MM.1S (cell line): ENCODE measurements at regions not wholly inside any gene's neighbourhood (a gene's known extent, or its start where the extent isn't known, plus 50 kb on each side); places are given as distances from the start of the nearest gene placed in this dataset.
A peak's percentile ranks its signal among the peaks of the same experiment; 100 is the strongest.

ENCODE experiments used
- DNase-seq: peaks from one replicate; pipeline ENCODE4 v3.0.0-alpha.2; 2015
- H2AFZ ChIP-seq: fragments of 300-600 bp; sonication (generic); 2 replicates; pipeline ENCODE4 v1.6.0; 2016; ENCODE audit warnings: antibody characterized with exemption, low read length
- H3F3A ChIP-seq: fragments of 300-600 bp; sonication (generic); 2 replicates; pipeline ENCODE4 v1.6.1; 2016; ENCODE audit warnings: mild to moderate bottlenecking, antibody characterized with exemption, low read length, moderate library complexity, mixed read lengths; ENCODE audit not compliant: insufficient read depth
- H3K27ac ChIP-seq: fragments of 300-600 bp; sonication (generic); 2 replicates; pipeline ENCODE4 v1.5.1; 2016; ENCODE audit warnings: mild to moderate bottlenecking, low read length
- H3K27me3 ChIP-seq: fragments of 300-600 bp; sonication (generic); replicated peaks from 2 replicates; pipeline ENCODE4 v1.6.0; 2016; ENCODE audit warnings: low read length; ENCODE audit not compliant: insufficient read depth
- H3K36me3 ChIP-seq: fragments of 300-600 bp; sonication (generic); replicated peaks from 2 replicates; pipeline ENCODE4 v1.6.1; 2016; ENCODE audit warnings: mild to moderate bottlenecking, low read length, mixed read lengths; ENCODE audit not compliant: insufficient read depth
- H3K4me1 ChIP-seq: fragments of 300-600 bp; sonication (generic); 2 replicates; pipeline ENCODE4 v1.6.1; 2016; ENCODE audit warnings: low read length, mixed read lengths
- H3K4me2 ChIP-seq: fragments of 300-600 bp; sonication (generic); 2 replicates; pipeline ENCODE4 v1.6.0; 2016; ENCODE audit warnings: low read depth, low read length
- H3K4me3 ChIP-seq: fragments of 300-600 bp; sonication (generic); 2 replicates; pipeline ENCODE4 v1.5.1; 2016; ENCODE audit warnings: low read length, mixed read lengths
- H3K79me2 ChIP-seq: fragments of 300-600 bp; sonication (generic); 2 replicates; pipeline ENCODE4 v1.6.1; 2016; ENCODE audit warnings: mixed run types, low read length, mixed read lengths
- H3K9ac ChIP-seq: fragments of 300-600 bp; sonication (generic); 2 replicates; pipeline ENCODE4 v1.6.1; 2016; ENCODE audit warnings: low read length, mixed read lengths
- H3K9me2 ChIP-seq: fragments of 300-600 bp; sonication (generic); replicated peaks from 2 replicates; pipeline ENCODE4 v1.6.1; 2016; ENCODE audit warnings: mild to moderate bottlenecking, low read length, mixed read lengths; ENCODE audit not compliant: insufficient read depth
- H3K9me3 ChIP-seq: fragments of 300-600 bp; sonication (generic); replicated peaks from 2 replicates; pipeline ENCODE4 v1.6.1; 2016; ENCODE audit warnings: mild to moderate bottlenecking, low read length, mixed read lengths; ENCODE audit not compliant: insufficient read depth
- H4K20me1 ChIP-seq: fragments of 300-600 bp; sonication (generic); 2 replicates; pipeline ENCODE4 v1.6.1; 2016; ENCODE audit warnings: mild to moderate bottlenecking, low read length, moderate library complexity, mixed read lengths; ENCODE audit not compliant: insufficient read depth
- EZH2 ChIP-seq: fragments of 300-600 bp; sonication (generic); optimal IDR thresholded peaks from 2 replicates; pipeline ENCODE3; 2017; ENCODE audit warnings: low read depth, mild to moderate bottlenecking, antibody characterized with exemption, low read length, mixed read lengths
- EZH2phosphoT487 ChIP-seq: fragments of 300-600 bp; sonication (generic); IDR thresholded peaks from 2 replicates; pipeline ENCODE4 v1.6.1; 2018; ENCODE audit warnings: antibody characterized with exemption, low read length
- TF ChIP-seq, protein P1 (sequence below): fragments of 300-600 bp; sonication (generic); IDR thresholded peaks from 2 replicates; pipeline ENCODE4 v1.5.1; 2016; ENCODE audit warnings: antibody characterized with exemption, low read length, mixed read lengths

DNA sequence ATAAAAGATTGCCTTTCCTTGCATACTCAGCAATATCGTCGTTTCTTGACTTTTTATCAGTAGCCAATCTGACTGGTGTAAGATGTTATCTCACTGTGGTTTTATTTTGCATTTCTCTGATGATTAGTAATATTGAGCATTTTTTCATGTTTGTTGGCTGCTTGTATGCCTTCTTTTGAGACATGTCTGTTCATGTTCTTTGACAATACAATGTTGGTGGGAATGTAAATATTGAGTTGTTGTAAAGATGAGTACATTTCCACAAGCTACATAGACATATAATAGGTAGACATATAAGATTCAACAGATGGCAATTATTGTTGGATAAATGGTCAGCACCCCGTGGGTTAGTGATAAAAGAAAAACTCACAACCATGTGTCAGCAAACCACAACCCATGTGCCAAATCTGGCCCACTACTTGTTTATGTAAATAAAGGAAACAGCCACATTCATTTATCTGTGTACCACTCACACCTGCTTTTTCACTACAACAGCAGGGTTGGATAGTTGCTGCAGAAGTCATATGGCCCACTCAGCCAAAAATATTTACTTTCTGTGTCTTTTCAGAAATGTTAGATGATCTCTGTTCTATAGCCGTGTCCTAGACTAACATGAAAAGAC, 153.1 kb upstream of the VCX start:
- TF ChIP-seq EZH2phosphoT487 (no peak), EZH2 (no peak)
- TF ChIP-seq, protein P1, sequence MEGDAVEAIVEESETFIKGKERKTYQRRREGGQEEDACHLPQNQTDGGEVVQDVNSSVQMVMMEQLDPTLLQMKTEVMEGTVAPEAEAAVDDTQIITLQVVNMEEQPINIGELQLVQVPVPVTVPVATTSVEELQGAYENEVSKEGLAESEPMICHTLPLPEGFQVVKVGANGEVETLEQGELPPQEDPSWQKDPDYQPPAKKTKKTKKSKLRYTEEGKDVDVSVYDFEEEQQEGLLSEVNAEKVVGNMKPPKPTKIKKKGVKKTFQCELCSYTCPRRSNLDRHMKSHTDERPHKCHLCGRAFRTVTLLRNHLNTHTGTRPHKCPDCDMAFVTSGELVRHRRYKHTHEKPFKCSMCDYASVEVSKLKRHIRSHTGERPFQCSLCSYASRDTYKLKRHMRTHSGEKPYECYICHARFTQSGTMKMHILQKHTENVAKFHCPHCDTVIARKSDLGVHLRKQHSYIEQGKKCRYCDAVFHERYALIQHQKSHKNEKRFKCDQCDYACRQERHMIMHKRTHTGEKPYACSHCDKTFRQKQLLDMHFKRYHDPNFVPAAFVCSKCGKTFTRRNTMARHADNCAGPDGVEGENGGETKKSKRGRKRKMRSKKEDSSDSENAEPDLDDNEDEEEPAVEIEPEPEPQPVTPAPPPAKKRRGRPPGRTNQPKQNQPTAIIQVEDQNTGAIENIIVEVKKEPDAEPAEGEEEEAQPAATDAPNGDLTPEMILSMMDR, result no peak
- no peaks in the 10 kb centered on the region for H4K20me1 ChIP-seq
- H2AFZ ChIP-seq, result no peak overlapping the region
- no peaks in the 10 kb centered on the region for H3K36me3 ChIP-seq
- no peaks in the 10 kb centered on the region for H3K4me1 ChIP-seq
- DNase-seq, result peak; percentile 28
- H3K9ac ChIP-seq, result no peak overlapping the region
- H3K79me2 ChIP-seq, result no peaks in the 10 kb centered on the region
- no peak overlapping the region for H3K4me2 ChIP-seq
- no peaks in the 10 kb centered on the region for H3K9me3 ChIP-seq
- H3K4me3 ChIP-seq, result no peak overlapping the region
- no peaks in the 10 kb centered on the region for H3K27me3 ChIP-seq
- H3K9me2 ChIP-seq, result no peaks in the 10 kb centered on the region
- H3F3A ChIP-seq, result no peaks in the 10 kb centered on the region
- H3K27ac ChIP-seq, result no peak overlapping the region; the same call in 1 of the 2 replicates

DNA sequence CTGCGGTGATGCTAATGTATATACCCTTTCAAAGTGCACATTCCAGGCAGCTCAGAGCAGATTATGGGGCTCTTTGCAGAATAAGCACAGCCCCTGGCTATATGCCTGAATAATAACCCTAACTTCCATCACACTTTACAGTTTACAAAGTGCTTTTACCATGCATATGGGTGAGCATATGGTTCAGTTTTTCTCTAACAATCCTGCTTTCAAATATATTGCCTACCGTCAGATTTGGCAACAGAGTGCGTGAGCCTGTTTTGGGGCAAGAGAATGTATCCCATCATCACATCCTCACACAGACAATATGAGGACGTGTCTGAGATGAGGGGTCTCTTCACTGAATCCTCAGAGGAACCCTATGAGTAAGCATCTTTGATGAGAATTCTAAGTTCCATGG, 162.8 kb upstream of the VCX start:
- no peaks in the 10 kb centered on the region for H3K9me3 ChIP-seq
- no peak overlapping the region for H3K9ac ChIP-seq
- no peaks in the 10 kb centered on the region for H3K9me2 ChIP-seq
- H3K27ac ChIP-seq, result no peak overlapping the region
- H3K79me2 ChIP-seq, result no peaks in the 10 kb centered on the region
- H3K36me3 ChIP-seq, result no peaks in the 10 kb centered on the region
- no peak overlapping the region for H3K4me3 ChIP-seq
- H3K4me2 ChIP-seq, result no peak overlapping the region
- TF ChIP-seq EZH2 (no peak), EZH2phosphoT487 (no peak)
- TF ChIP-seq, protein P1, result no peak
- no peaks in the 10 kb centered on the region for H3K27me3 ChIP-seq
- no peak overlapping the region for H2AFZ ChIP-seq
- H3K4me1 ChIP-seq, result no peaks in the 10 kb centered on the region
- no peaks in the 10 kb centered on the region for H4K20me1 ChIP-seq
- no peak for DNase-seq
- H3F3A ChIP-seq, result no peaks in the 10 kb centered on the region

DNA sequence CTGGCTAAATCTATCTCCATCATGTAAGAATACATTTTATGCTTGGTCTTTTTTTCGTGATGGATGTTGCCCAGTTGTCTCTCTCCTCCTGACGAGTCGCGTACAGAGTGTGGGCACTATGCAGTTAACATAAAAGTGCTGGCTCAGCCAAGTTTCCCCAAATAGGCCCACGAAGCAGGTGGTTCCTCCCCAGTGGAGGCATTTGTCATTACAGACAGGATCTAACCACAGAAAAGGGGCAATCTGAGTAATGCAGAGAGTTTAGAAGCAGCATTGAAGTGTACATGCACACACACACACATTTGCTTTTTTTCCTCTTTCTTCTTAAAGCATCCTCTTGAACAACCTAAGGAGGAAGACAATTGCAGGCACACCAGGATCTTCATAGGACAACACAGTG, 188.7 kb upstream of the VCX start:
- Histone ChIP-seq H3K36me3 (no peaks in the 10 kb centered on the region), H3K4me1 (peaks cover 8% of the 10 kb centered on the region), H3K79me2 (no peaks in the 10 kb centered on the region), H3K4me3 (no peak overlapping the region), H3K9ac (no peak overlapping the region), H3K4me2 (no peak overlapping the region), H4K20me1 (no peaks in the 10 kb centered on the region), H3F3A (no peaks in the 10 kb centered on the region), H2AFZ (no peak overlapping the region), H3K27ac (peak overlapping the region; percentile 64; the same call in 1 of the 2 replicates), H3K9me2 (no peaks in the 10 kb centered on the region), H3K9me3 (no peaks in the 10 kb centered on the region), H3K27me3 (no peaks in the 10 kb centered on the region)
- peak; percentile 69 for DNase-seq
- TF ChIP-seq EZH2phosphoT487, result no peak
- TF ChIP-seq, protein P1, result no peak
- TF ChIP-seq EZH2, result no peak
